SK-N-SH (cell line): ENCODE measurements at regions not wholly inside any gene's neighbourhood (a gene's known extent, or its start where the extent isn't known, plus 50 kb on each side); places are given as distances from the start of the nearest gene placed in this dataset.

ENCODE experiments used
- CTCF ChIA-PET: fragments of 300-600, 350-600 bp; formaldehyde crosslinking; extraction: SDS; loops from one replicate; lab custom pipeline; 2021; lab: Yijun Ruan, JAX
- POLR2A ChIA-PET: fragments of 350-600 bp; sonication (Branson Sonifier 250); formaldehyde crosslinking; extraction: SDS; loops from one replicate; lab custom pipeline; 2020; ENCODE audit warnings: antibody characterized with exemption, inconsistent platforms; lab: Yijun Ruan, JAX
- DNase-seq: peaks from one replicate; pipeline ENCODE4 v3.0.0; 2012
- H2AFZ ChIP-seq: fragments of 200-600 bp; sonication (generic); 2 replicates; pipeline ENCODE4 v1.8.1; 2016; ENCODE audit warnings: antibody characterized with exemption, mild to moderate bottlenecking, low read depth
- H3F3A ChIP-seq: fragments of 200-600 bp; sonication (generic); replicated peaks from 2 replicates; pipeline ENCODE3; 2016; ENCODE audit warnings: antibody characterized with exemption, mild to moderate bottlenecking; ENCODE audit not compliant: insufficient read depth
- H3K27ac ChIP-seq, 2 experiments: fragments of 200-500 bp in 1 of 2; fragments of 200-600 bp in 1 of 2; sonication (Bioruptor generic) in 1 of 2; sonication (generic), shearing (Covaris generic) in 1 of 2; 2 replicates each; pipeline versions ENCODE4 v1.5.1 to v1.6.1; 2014 to 2016; ENCODE audit warnings: low read depth in 2 of 2, inconsistent platforms in 1 of 2, low read length in 1 of 2, mild to moderate bottlenecking in 1 of 2, mixed read lengths in 1 of 2
- H3K27me3 ChIP-seq: fragments of 200-600 bp; sonication (generic), shearing (Covaris generic); 2 replicates; pipeline ENCODE4 v1.6.1; 2016; ENCODE audit warnings: mixed run types; ENCODE audit not compliant: insufficient read depth
- H3K36me3 ChIP-seq, 2 experiments: fragments of 200-500 bp in 1 of 2; fragments of 200-600 bp in 1 of 2; sonication (Bioruptor generic) in 1 of 2; sonication (generic) in 1 of 2; replicated peaks in 1 of 2; 2 replicates each; pipeline versions ENCODE3 to v1.5.1; 2014 to 2016; ENCODE audit warnings: low read length in 1 of 2, mild to moderate bottlenecking in 1 of 2; ENCODE audit not compliant: insufficient read depth in 2 of 2, control insufficient read depth in 1 of 2
- H3K4me1 ChIP-seq, 2 experiments: fragments of 200-500 bp in 1 of 2; fragments of 200-600 bp in 1 of 2; sonication (Bioruptor generic) in 1 of 2; sonication (generic), shearing (Covaris generic) in 1 of 2; 2 replicates each; pipeline versions ENCODE4 v1.5.1 to v1.6.1; 2014 to 2016; ENCODE audit warnings: low read depth in 1 of 2, low read length in 1 of 2, mixed run types in 1 of 2; ENCODE audit not compliant: insufficient read depth in 2 of 2, control insufficient read depth in 1 of 2
- H3K4me2 ChIP-seq: fragments of 200-600 bp; sonication (generic), shearing (Covaris generic); 2 replicates; pipeline ENCODE4 v1.6.1; 2017; ENCODE audit warnings: mixed run types
- H3K4me3 ChIP-seq, 2 experiments: fragments of 200-500 bp in 1 of 2; fragments of 200-600 bp in 1 of 2; sonication (Bioruptor generic) in 1 of 2; sonication (generic), shearing (Covaris generic) in 1 of 2; 2 replicates each; pipeline versions ENCODE4 v1.5.1 to v1.8.1; 2014 to 2016; ENCODE audit warnings: low read depth in 2 of 2, inconsistent platforms in 1 of 2, low read length in 1 of 2, mild to moderate bottlenecking in 1 of 2, mixed read lengths in 1 of 2, moderate library complexity in 1 of 2
- H3K79me2 ChIP-seq: fragments of 200-600 bp; sonication (generic); 2 replicates; pipeline ENCODE4 v1.8.1; 2017; ENCODE audit warnings: mild to moderate bottlenecking; ENCODE audit not compliant: insufficient read depth
- H3K9ac ChIP-seq: fragments of 200-600 bp; sonication (generic); 2 replicates; pipeline ENCODE4 v1.6.1; 2017; ENCODE audit warnings: mixed run types
- H3K9me2 ChIP-seq: fragments of 200-600 bp; sonication (generic); 2 replicates; pipeline ENCODE4 v1.6.1; 2017; ENCODE audit warnings: mixed run types
- H3K9me3 ChIP-seq: fragments of 200-600 bp; sonication (generic); 2 replicates; pipeline ENCODE4 v1.6.1; 2017; ENCODE audit warnings: mixed run types, mild to moderate bottlenecking, moderate library complexity
- H4K20me1 ChIP-seq: fragments of 200-600 bp; sonication (generic); 2 replicates; pipeline ENCODE4 v1.6.1; 2017; ENCODE audit warnings: mild to moderate bottlenecking, mixed run types; ENCODE audit not compliant: insufficient read depth
- CHD2 ChIP-seq: fragments of 150-350 bp; IDR thresholded peaks from 2 replicates; pipeline ENCODE4 v1.6.1; 2018; ENCODE audit warnings: low read length; ENCODE audit not compliant: partially characterized antibody
- EP300 ChIP-seq, 2 experiments: IDR thresholded peaks; 2 replicates each; pipeline versions ENCODE4 v1.4.0 to v1.6.1; 2012; ENCODE audit warnings: borderline replicate concordance in 1 of 2, low read depth in 1 of 2, low read length in 1 of 2
- EZH2phosphoT487 ChIP-seq: fragments of 200-600 bp; sonication (generic); IDR thresholded peaks from 2 replicates; pipeline ENCODE4 v1.6.1; 2017; ENCODE audit warnings: low read depth, mixed run types, mild to moderate bottlenecking, antibody characterized with exemption, moderate library complexity, borderline replicate concordance
- IRF3 ChIP-seq: fragments of 150-350 bp; IDR thresholded peaks from 2 replicates; pipeline ENCODE4 v1.6.1; 2016; ENCODE audit warnings: mild to moderate bottlenecking, low read depth, low read length
- MAX ChIP-seq: IDR thresholded peaks from 2 replicates; pipeline ENCODE4 v1.4.0; 2012; ENCODE audit warnings: low read depth
- NFIC ChIP-seq: IDR thresholded peaks from 2 replicates; pipeline ENCODE4 v1.4.0; 2012; ENCODE audit warnings: borderline replicate concordance
- POLR2AphosphoS5 ChIP-seq: IDR thresholded peaks from 2 replicates; pipeline ENCODE4 v1.6.1; 2012; ENCODE audit warnings: low read depth, low read length
- RAD21 ChIP-seq: IDR thresholded peaks from 2 replicates; pipeline ENCODE4 v1.6.1; 2012; ENCODE audit warnings: mild to moderate bottlenecking, low read length
- RFX5 ChIP-seq: IDR thresholded peaks from 2 replicates; pipeline ENCODE4 v1.6.1; 2012; ENCODE audit warnings: mild to moderate bottlenecking, improper control_type of control experiment, low read length
- SIN3A ChIP-seq: IDR thresholded peaks from 2 replicates; pipeline ENCODE4 v1.6.1; 2012; ENCODE audit warnings: low read depth, mild to moderate bottlenecking, low read length, moderate library complexity, borderline replicate concordance
- TAF1 ChIP-seq: IDR thresholded peaks from 2 replicates; pipeline ENCODE4 v1.6.1; 2012; ENCODE audit warnings: low read depth, mild to moderate bottlenecking, low read length, moderate library complexity, borderline replicate concordance
- TCF12 ChIP-seq: IDR thresholded peaks from 2 replicates; pipeline ENCODE4 v1.4.0; 2012
- TEAD4 ChIP-seq: IDR thresholded peaks from 2 replicates; pipeline ENCODE4 v1.4.0; 2012; ENCODE audit warnings: mild to moderate bottlenecking, borderline replicate concordance; ENCODE audit not compliant: insufficient read depth
- WGBS: methylation state at CpG from one replicate; pipeline ENCODE4 v1.1.6; 2017; ENCODE audit warnings: low lambda C conversion rate; 5-methylcytosine and 5-hydroxymethylcytosine counted together

GRCh38 chr1:81325397-81325796, 475.3 kb upstream of the ADGRL2 start:
- no peaks in the 10 kb centered on the region for H4K20me1 ChIP-seq
- H3K79me2 ChIP-seq = no peaks in the 10 kb centered on the region
- TF ChIP-seq TEAD4 (no peak), RAD21 (no peak)
- WGBS = 69% methylated on average over 3 of the region's 3 CpGs
- no peaks in the 10 kb centered on the region for H3K9me2 ChIP-seq
- no peaks in the 10 kb centered on the region for H3K27me3 ChIP-seq
- H2AFZ ChIP-seq = no peak overlapping the region
- no peak overlapping the region for H3K4me2 ChIP-seq
- no peaks in the 10 kb centered on the region for H3K9me3 ChIP-seq
- no peak overlapping the region for H3K27ac ChIP-seq
- no peak overlapping the region for H3K9ac ChIP-seq
- H3K4me3 ChIP-seq = no peak overlapping the region
- DNase-seq = no peak
- H3F3A ChIP-seq = no peaks in the 10 kb centered on the region
- ChIA-PET CTCF (interaction anchor here (1.1 to 1.7 kb wide), 2 partner anchors 9 to 19 kb away, joined by 3 to 4 read pairs; no protein-coding TSS in a partner anchor), POLR2A (no interaction called here)
- H3K4me1 ChIP-seq = peaks cover 0 to 2% of the 10 kb centered on the region in 2 experiments; a peak in 1 of 4 replicates
- H3K36me3 ChIP-seq = no peaks in the 10 kb centered on the region

- Histone ChIP-seq H3K9me3 (no peaks in the 10 kb centered on the region), H3K79me2 (no peaks in the 10 kb centered on the region), H3K9me2 (no peaks in the 10 kb centered on the region), H3K27ac (no peak overlapping the region), H3F3A (no peaks in the 10 kb centered on the region), H3K36me3 (no peaks in the 10 kb centered on the region), H3K4me1 (peaks cover 0 to 2% of the 10 kb centered on the region in 2 experiments; a peak in 1 of 4 replicates), H4K20me1 (no peaks in the 10 kb centered on the region), H3K4me2 (no peak overlapping the region), H3K9ac (no peak overlapping the region), H2AFZ (no peak overlapping the region), H3K27me3 (no peaks in the 10 kb centered on the region), H3K4me3 (no peak overlapping the region)
- WGBS = 77% methylated on average over 5 of the region's 5 CpGs
- TF ChIP-seq POLR2AphosphoS5 (no peak), IRF3 (no peak), TCF12 (no peak), MAX (no peak), SIN3A (no peak), RAD21 (no peak), EZH2phosphoT487 (no peak), EP300 (IDR thresholded peaks at IDR 0.05; ENCODE audit: borderline replicate concordance in 1 of 2, low read depth in 1 of 2, low read length in 1 of 2) (no peak), TAF1 (no peak), NFIC (no peak), RFX5 (no peak), CHD2 (no peak)
- POLR2A ChIA-PET = no interaction called here
- CTCF ChIA-PET = interaction anchor here (0.8 kb wide), 1 partner anchor 39 kb away, joined by 4 read pairs; no protein-coding TSS in a partner anchor
- no peak for DNase-seq
Measured at GRCh38 chr1:81323862-81324261, 476.9 kb upstream of the ADGRL2 start.
